Right lobe of liver (tissue), 6 donors: ENCODE measurements at regions not wholly inside any gene's neighbourhood (a gene's known extent, or its start where the extent isn't known, plus 50 kb on each side); places are given as distances from the start of the nearest gene placed in this dataset.

ENCODE experiments used
- ATAC-seq, 4 donors: fragments of 200-7000 bp; cut with Tn5 transposase; one replicate each; pipeline ENCODE4 v1.9.1; 2020; ENCODE audit warnings: mild to moderate bottlenecking in 4 of 4, moderate library complexity in 4 of 4
- DNase-seq, 3 donors: peaks; one replicate each; pipeline ENCODE4 v3.0.0-alpha.2; 2020
- H3K27ac ChIP-seq, 3 donors: fragments of 200-600 bp; one replicate each; pipeline ENCODE4 v1.8.0; 2022
- H3K27me3 ChIP-seq, 2 donors: fragments of 200-600 bp; one replicate each; pipeline ENCODE4 v1.8.0; 2022
- H3K36me3 ChIP-seq, 4 donors: fragments of 200-600 bp; sonication (generic) in 1 of 4; one replicate each; pipeline versions ENCODE4 v1.5.1 to v1.8.0; 2017 to 2022; ENCODE audit warnings: control low read depth in 1 of 4
- H3K4me1 ChIP-seq, 4 donors: fragments of 200-600 bp; sonication (generic) in 1 of 4; one replicate each; pipeline versions ENCODE4 v1.5.1 to v1.8.0; 2017 to 2022; ENCODE audit warnings: control low read depth in 1 of 4
- H3K4me3 ChIP-seq, 3 donors: fragments of 200-600 bp; one replicate each; pipeline ENCODE4 v1.8.0; 2022
- H3K9me3 ChIP-seq, 4 donors: fragments of 200-600 bp; sonication (generic) in 1 of 4; one replicate each; pipeline versions ENCODE4 v1.5.1 to v1.8.0; 2017 to 2022; ENCODE audit warnings: control low read depth in 1 of 4
- CTCF ChIP-seq, 4 donors: fragments of 200-600 bp in 3 of 4; fragments of 450-650 bp in 1 of 4; IDR thresholded peaks; one replicate each; pipeline versions ENCODE4 v1.5.1 to v1.8.0; 2016 to 2022; ENCODE audit warnings: antibody characterized with exemption in 4 of 4, mild to moderate bottlenecking in 2 of 4
- POLR2A ChIP-seq: fragments of 450-650 bp; IDR thresholded peaks from one replicate; pipeline ENCODE4 v1.6.1; 2017; ENCODE audit warnings: antibody characterized with exemption, mild to moderate bottlenecking
- WGBS: methylation state at CpG from one replicate; pipeline ENCODE4 v1.1.6; 2018; ENCODE audit warnings: low coverage, low lambda C conversion rate; ENCODE audit not compliant: insufficient coverage; ENCODE audit errors: missing lambda C conversion rate; 5-methylcytosine and 5-hydroxymethylcytosine counted together
- intact Hi-C, 2 donors: fragments of 100-400 bp; cut with DNase I; formaldehyde crosslinking; loops; one replicate each; pipeline versions ENCODE4 v1.11.2 to v1.14.1; 2022
- donor health status: DM: no; HTN: yes; CAD: no.
- donor health status: DM: no; HTN: no; CAD: no.
- donor health status: DM: no; HTN: no; CAD: no.
- donor health status: DM: no; HTN: yes; CAD: no.
- donor health status: DM: no; HTN: yes; CAD: no.

GRCh38 chr4:17288151-17288550, 223.7 kb downstream of the QDPR start:
- intact Hi-C loops = no loop called here
- 36% methylated on average over 1 of the region's 1 CpG for WGBS
- no peak for ATAC-seq
- Histone ChIP-seq H3K27ac (no peak overlapping the region), H3K36me3 (no peaks in the 10 kb centered on the region), H3K4me1 (no peaks in the 10 kb centered on the region), H3K9me3 (no peaks in the 10 kb centered on the region), H3K27me3 (no peaks in the 10 kb centered on the region), H3K4me3 (no peak overlapping the region)
- no peak for DNase-seq
- TF ChIP-seq CTCF (IDR thresholded peaks at IDR 0.05) (no peak), POLR2A (no peak)

GRCh38 chr4:17286752-17287460, 225.0 kb downstream of the QDPR start:
- intact Hi-C loops = no loop called here
- no peak for ATAC-seq
- TF ChIP-seq CTCF (IDR thresholded peaks at IDR 0.05) (no peak), POLR2A (no peak)

DNA sequence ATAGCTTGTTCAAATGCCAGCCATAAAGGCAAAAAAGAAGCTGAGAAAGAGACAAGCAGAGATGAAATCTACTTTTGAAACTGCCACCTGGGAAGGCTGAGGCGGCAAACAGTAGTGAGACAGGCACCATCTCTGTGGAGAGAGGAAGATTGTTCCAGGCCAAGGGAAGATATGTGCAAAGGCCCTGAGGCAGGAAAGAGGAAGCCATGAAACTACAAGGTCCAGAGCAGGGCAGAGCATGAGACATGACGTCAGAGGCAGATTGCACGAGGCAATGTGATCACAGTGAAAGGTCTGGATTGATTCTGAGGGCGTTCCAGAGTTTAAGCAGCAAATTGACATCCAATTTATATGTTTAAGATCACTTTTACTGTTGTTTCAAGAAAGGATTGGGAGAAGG, 226.1 kb downstream of the QDPR start:
- no peak for DNase-seq
- no peaks in the 10 kb centered on the region for H3K9me3 ChIP-seq
- ATAC-seq = no peak
- no peaks in the 10 kb centered on the region for H3K4me1 ChIP-seq
- H3K4me3 ChIP-seq = no peak overlapping the region
- WGBS = 59% methylated on average over 4 of the region's 4 CpGs
- TF ChIP-seq CTCF (IDR thresholded peaks at IDR 0.05) (no peak), POLR2A (no peak)
- no peaks in the 10 kb centered on the region for H3K36me3 ChIP-seq
- intact Hi-C loops = no loop called here
- H3K27ac ChIP-seq = no peak overlapping the region
- no peaks in the 10 kb centered on the region for H3K27me3 ChIP-seq

More at GRCh38 chr4:17286752-17287460, 225.0 kb downstream of the QDPR start:
- Histone ChIP-seq H3K9me3 (no peaks in the 10 kb centered on the region), H3K4me3 (no peak overlapping the region), H3K4me1 (no peaks in the 10 kb centered on the region), H3K27me3 (no peaks in the 10 kb centered on the region), H3K36me3 (no peaks in the 10 kb centered on the region), H3K27ac (no peak overlapping the region)
- no peak for DNase-seq
- WGBS = 47% methylated on average over 7 of the region's 7 CpGs

DNA sequence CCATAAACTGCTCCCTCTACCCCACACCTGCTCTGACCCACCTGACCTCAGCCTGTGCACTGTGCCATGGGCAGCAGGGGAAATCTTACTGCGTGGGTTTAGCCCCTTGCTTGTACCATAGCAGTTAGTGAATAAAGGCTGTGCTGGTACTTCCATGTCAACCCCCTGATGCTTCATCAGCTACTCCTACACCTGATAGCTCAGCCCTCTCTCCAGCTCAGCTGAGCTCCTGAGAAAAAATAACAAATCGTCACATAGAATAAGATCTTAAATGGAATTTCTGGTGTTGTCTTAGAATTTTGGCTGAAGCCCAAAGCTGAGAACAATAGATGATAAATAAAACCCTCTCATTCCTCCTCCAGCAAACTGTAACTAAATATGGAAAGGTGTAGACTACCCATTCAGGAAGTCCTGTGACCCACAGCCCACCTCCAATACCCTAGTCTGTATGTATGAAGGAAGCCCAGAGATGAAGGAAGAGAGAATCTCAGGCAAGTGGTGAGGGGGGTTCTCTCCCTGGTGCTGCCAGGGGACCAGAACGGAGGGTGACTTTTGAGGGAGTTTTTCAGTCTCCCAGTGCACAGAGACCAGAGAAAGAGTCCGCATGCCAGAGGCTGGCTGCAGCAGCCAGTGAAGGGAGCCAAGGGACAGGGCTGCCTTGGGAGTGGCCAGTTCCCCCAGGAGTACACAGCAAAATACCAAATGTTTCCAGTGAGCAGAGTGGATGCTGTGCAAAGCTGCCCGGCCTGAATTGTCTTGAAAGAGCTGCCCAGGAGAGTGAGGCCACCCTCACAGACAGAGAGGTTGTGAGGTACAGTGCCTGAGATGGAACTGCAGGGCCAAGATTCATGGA, 227.3 kb downstream of the QDPR start:
- no peaks in the 10 kb centered on the region for H3K27me3 ChIP-seq
- TF ChIP-seq POLR2A = no peak
- TF ChIP-seq CTCF (IDR thresholded peaks at IDR 0.05) = no peak
- WGBS = 65% methylated on average over 3 of the region's 5 CpGs
- H3K4me1 ChIP-seq = no peaks in the 10 kb centered on the region
- no peaks in the 10 kb centered on the region for H3K36me3 ChIP-seq
- intact Hi-C loops = no loop called here
- no peak for DNase-seq
- no peak overlapping the region for H3K4me3 ChIP-seq
- no peak overlapping the region for H3K27ac ChIP-seq
- no peaks in the 10 kb centered on the region for H3K9me3 ChIP-seq
- ATAC-seq = no peak
